HG02798 (cell line): ENCODE measurements at regions not wholly inside any gene's neighbourhood (a gene's known extent, or its start where the extent isn't known, plus 50 kb on each side); places are given as distances from the start of the nearest gene placed in this dataset.
A peak's percentile ranks its signal among the peaks of the same experiment; 100 is the strongest.
"Not testable (repeated sequence)": the region's sequence is repeated elsewhere in the genome, so short reads cannot be mapped to it uniquely, and the experiment has no call there.

Source experiments
- ATAC-seq: cut with Tn5 transposase; IDR thresholded peaks from one replicate; pipeline ENCODE4 v1.9.1; 2021; ENCODE audit warnings: mild to moderate bottlenecking; ENCODE audit not compliant: unreplicated experiment, poor library complexity

DNA sequence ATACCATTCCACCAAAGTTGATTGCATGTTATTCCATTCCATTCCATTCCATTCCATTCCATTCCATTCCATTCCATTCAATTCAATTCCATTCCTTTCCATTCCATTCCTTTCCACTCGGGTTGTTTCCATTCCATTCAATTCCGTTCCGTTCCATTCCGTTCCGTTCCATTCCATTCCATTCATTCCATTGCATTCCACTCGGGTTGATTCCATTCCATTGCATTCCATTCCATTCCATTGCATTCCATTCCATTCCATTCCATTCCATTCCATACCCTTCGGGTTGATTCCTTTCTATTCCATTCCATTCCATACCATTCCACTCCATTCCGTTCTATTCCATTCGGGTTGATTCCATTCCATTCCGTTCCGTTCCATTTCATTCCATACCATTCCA lies 166.9 kb downstream of the CWH43 start:
- ATAC-seq: peak; percentile 29

- ATAC-seq: peak; percentile 76
Measured at GRCh38 chr4:49154308-49155103, 168.4 kb downstream of the CWH43 start.

DNA sequence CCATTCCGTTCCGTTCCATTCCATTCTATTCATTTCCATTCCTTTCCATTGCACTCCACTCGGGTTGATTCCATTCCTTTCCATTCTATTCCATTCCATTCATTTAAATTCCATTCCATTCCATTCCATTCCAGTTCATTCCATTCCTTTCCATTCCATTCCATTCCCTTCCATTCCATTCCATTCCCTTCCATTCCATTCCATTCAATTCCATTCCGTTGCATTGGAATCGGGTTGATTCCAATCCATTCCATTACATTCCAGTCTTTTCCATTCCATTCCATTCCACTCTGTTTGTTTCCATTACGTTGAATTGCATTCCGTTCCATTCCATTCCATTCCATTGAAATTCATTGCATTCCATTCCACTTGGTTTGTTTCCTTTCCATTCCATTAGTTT lies 169.2 kb downstream of the CWH43 start:
- not testable (repeated sequence) for ATAC-seq

DNA sequence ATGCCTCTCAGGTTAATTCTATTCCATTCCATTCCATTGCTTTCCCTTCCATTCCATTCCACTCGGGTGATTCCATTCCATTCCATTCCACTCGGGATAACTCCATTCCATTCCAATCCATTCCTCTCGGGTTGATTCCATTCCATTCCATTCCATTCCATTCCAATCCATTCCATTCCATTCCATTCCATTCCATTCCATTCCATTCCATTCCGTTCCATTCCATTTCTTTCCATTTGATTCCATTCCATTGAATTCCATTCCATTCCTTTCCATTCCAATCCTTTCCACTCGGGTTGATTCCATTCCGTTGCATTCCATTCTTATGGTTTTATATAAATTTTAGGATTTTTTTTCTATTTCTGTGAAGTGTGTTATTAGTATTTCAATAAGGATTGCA lies 170.2 kb downstream of the CWH43 start:
- not testable (repeated sequence) for ATAC-seq

- ATAC-seq: not testable (repeated sequence)
Measured at GRCh38 chr4:49157630-49158029, 171.6 kb downstream of the CWH43 start.

- ATAC-seq: not testable (repeated sequence)
Measured at GRCh38 chr4:49161111-49161541, 175.1 kb downstream of the CWH43 start.

- not testable (repeated sequence) for ATAC-seq
Measured at GRCh38 chr4:49164916-49165315, 178.8 kb downstream of the CWH43 start.

GRCh38 chr4:49177847-49178246 lies 191.8 kb downstream of the CWH43 start:
- ATAC-seq: not testable (repeated sequence)

DNA sequence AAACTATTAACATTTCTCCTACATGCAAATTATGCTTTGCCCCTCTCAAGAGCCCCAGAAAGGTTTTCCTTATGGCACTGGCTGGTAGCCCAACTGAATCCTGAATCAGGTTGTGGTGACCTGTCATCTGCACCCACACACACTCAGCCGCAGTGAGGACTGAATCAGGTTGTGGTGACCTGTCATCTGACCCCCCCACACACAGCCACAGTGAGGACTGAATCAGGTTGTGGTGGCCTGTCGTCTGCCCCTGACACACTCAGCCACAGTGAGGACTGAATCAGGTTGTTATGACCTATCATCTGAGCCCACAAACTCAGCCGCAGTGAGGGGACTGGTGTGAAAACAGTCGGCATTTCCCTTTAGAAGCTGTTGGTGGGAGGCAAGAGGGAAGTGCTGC lies 195.0 kb downstream of the CWH43 start:
- not testable (repeated sequence) for ATAC-seq

GRCh38 chr4:49211396-49212194 lies 225.5 kb downstream of the CWH43 start:
- ATAC-seq: not testable (repeated sequence)

DNA sequence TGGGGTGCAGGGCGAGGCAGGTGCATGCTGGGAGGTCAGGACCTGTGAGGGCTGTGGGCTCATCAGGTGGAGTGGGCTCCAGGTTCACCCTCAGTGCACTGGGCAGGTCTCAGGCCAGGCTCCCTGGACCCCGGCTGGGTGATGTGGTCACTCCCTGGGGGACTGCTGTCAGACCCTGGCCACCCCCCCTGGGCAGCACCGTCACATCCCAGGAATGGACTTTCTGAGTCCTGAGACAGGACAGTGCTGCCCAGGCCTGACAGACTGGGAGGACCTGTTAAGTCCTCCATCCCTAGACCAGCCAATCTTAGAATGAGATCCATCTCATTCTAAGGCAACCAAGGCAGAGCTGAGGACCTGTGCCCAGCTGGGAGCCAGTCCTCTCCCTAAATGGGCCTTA lies 227.2 kb downstream of the CWH43 start:
- ATAC-seq: not testable (repeated sequence)

DNA sequence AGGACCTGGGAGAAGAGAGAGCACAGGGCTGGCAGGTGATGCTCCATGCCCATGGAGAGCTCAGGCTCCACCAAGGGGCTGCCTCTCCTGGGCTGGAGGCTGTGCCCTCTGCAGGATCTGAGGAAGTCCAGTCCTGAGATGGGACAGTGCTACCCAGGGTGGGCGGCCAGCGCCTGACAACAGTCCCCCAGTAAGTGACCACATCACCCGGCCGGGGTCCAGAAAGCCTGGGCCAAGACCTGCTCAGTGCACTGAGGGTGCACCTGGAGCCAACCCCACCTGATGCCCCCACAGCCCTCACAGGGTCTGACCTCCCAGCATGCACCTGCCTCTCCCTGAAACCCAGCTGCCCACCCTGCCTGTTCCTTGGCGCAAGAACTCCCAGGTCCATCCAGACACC lies 227.7 kb downstream of the CWH43 start:
- not testable (repeated sequence) for ATAC-seq

- not testable (repeated sequence) for ATAC-seq
Measured at GRCh38 chr4:49214453-49215081, 228.5 kb downstream of the CWH43 start.

GRCh38 chr4:49215082-49215479 lies 229.0 kb downstream of the CWH43 start:
- ATAC-seq: not testable (repeated sequence)

DNA sequence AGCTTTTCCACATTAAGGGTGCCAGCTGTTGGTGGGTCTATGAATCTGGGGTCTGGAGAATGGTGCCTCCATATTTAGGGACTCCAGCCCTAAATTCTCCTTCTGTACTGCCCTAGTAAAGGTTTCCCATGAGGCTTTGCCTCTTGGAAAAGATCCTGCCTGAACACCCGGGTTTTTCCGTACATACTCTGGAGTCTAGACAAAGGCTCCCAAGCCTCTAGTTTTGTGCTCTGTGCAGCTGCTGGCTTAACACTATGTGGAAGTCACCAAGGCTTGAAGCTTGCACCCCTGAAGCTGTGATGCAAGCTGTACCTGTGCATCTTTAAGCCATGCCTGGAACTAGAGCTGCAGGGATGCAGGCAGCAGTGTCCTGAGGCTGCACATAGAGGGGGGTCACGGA lies 230.5 kb downstream of the CWH43 start:
- not testable (repeated sequence) for ATAC-seq

DNA sequence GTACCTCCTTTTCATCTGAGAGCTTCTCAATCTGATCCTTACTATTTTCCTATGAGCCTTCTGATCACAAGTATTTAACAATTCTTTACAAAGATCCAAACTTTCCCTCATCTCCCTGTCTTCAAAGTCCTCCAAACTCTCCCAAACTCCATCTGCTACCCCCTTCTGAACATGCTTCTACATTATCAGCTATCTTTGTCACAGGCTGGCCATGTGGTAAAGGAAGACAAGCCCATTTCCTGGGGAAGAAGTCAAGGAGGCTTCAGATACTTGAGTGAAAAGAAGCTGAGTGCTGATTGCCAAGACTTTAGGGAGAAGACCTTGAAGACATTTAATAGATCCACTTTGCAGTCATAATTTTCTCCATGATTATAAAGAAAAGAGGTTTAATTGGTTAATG lies 231.4 kb downstream of the CWH43 start:
- no peak for ATAC-seq

- ATAC-seq: not testable (repeated sequence)
Measured at GRCh38 chr4:49218094-49218493, 232.0 kb downstream of the CWH43 start.

- ATAC-seq: not testable (repeated sequence)
Measured at GRCh38 chr4:49218931-49219330, 232.9 kb downstream of the CWH43 start.

DNA sequence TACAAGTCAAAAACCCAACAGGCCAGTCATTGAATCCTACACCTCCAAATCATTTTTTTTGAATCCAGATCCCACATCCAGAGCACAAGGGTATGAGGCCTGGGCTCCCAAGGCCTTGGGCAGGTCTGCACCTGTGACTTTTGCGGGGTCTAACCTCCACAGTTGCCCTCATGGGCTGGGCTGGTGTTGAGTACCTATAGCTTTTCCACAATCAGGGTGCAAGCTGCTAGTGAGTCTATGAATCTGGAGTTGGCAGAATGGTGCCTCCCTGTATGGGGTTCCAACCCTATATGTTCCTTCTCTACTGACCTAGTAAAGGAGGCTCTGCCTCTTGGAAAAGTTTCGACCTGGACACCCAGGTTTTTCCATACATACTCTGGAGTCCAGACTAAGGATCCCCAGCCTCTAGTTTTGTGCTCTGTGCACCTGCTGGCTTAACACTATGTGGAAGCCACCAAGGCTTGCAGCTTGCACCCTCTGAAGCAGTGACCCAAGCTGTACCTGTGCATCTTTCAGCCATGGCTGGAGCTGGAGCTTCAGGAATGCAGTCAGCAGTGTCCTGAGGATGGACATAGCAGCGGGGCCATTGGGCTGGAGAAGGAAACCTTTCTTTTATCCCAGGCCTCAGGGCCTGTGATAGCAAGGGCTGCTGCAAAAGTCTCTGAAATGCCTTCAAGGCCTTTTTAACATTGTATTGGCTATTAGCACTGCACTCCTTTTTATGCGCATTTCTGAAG lies 233.6 kb downstream of the CWH43 start:
- ATAC-seq: not testable (repeated sequence)

GRCh38 chr4:49221209-49221608 lies 235.1 kb downstream of the CWH43 start:
- ATAC-seq: no peak
